OCI-LY1 (cell line): ENCODE measurements at regions not wholly inside any gene's neighbourhood (a gene's known extent, or its start where the extent isn't known, plus 50 kb on each side); places are given as distances from the start of the nearest gene placed in this dataset.

Experiments
- H2AFZ ChIP-seq: fragments of 200-600 bp; sonication (generic), shearing (Covaris generic); 2 replicates; pipeline ENCODE4 v1.6.0; 2014; ENCODE audit warnings: antibody characterized with exemption, mild to moderate bottlenecking, low read length
- H3F3A ChIP-seq: fragments of 200-600 bp; sonication (generic), shearing (Covaris generic); 2 replicates; pipeline ENCODE4 v1.6.0; 2014; ENCODE audit warnings: mild to moderate bottlenecking, antibody characterized with exemption, low read length, moderate library complexity; ENCODE audit not compliant: insufficient read depth
- H3K27ac ChIP-seq: fragments of 200-600 bp; sonication (generic); 2 replicates; pipeline ENCODE4 v1.5.1; 2014; ENCODE audit warnings: low read length, mixed run types, mild to moderate bottlenecking, low read depth; ENCODE audit not compliant: poor library complexity, severe bottlenecking
- H3K27me3 ChIP-seq: fragments of 200-600 bp; sonication (generic); 2 replicates; pipeline ENCODE4 v1.6.0; 2014; ENCODE audit warnings: antibody characterized with exemption, mild to moderate bottlenecking, low read length, moderate library complexity; ENCODE audit not compliant: insufficient read depth
- H3K36me3 ChIP-seq: fragments of 200-600 bp; sonication (generic); 2 replicates; pipeline ENCODE4 v1.6.1; 2014; ENCODE audit warnings: mild to moderate bottlenecking, antibody characterized with exemption, low read length, moderate library complexity, mixed read lengths; ENCODE audit not compliant: insufficient read depth
- H3K4me1 ChIP-seq: fragments of 200-600 bp; sonication (generic); 2 replicates; pipeline ENCODE4 v1.5.1; 2014; ENCODE audit warnings: mild to moderate bottlenecking, low read length, moderate library complexity; ENCODE audit not compliant: insufficient read depth, severe bottlenecking
- H3K4me2 ChIP-seq: fragments of 200-600 bp; sonication (generic), shearing (Covaris generic); 2 replicates; pipeline ENCODE4 v1.6.1; 2014; ENCODE audit warnings: low read length
- H3K4me3 ChIP-seq: fragments of 200-600 bp; sonication (generic); 2 replicates; pipeline ENCODE4 v1.5.1; 2014; ENCODE audit warnings: low read length, low read depth, mild to moderate bottlenecking, mixed read lengths; ENCODE audit not compliant: poor library complexity, severe bottlenecking
- H3K79me2 ChIP-seq: fragments of 200-600 bp; shearing (Covaris generic); 2 replicates; pipeline ENCODE4 v1.6.1; 2016; ENCODE audit warnings: mixed run types, low read length, mixed read lengths; ENCODE audit not compliant: insufficient read depth
- H3K9ac ChIP-seq: fragments of 200-600 bp; sonication (generic), shearing (Covaris generic); 2 replicates; pipeline ENCODE4 v1.6.1; 2014; ENCODE audit warnings: mild to moderate bottlenecking, low read length, mixed read lengths
- H3K9me2 ChIP-seq: fragments of 200-600 bp; sonication (generic), shearing (Covaris generic); 2 replicates; pipeline ENCODE4 v1.6.1; 2014; ENCODE audit warnings: low read depth, mild to moderate bottlenecking, low read length, mixed read lengths
- H3K9me3 ChIP-seq: fragments of 200-600 bp; shearing (Covaris generic); 2 replicates; pipeline ENCODE4 v1.6.1; 2014; ENCODE audit warnings: low read length, mixed read lengths
- H4K20me1 ChIP-seq: fragments of 200-600 bp; sonication (generic), shearing (Covaris generic); 2 replicates; pipeline ENCODE4 v1.6.0; 2016; ENCODE audit warnings: mild to moderate bottlenecking, low read length; ENCODE audit not compliant: insufficient read depth
- CTCF ChIP-seq: fragments of 200-600 bp; sonication (generic), shearing (Covaris generic); IDR thresholded peaks from 2 replicates; pipeline ENCODE4 v1.5.1; 2017; ENCODE audit warnings: mild to moderate bottlenecking, antibody characterized with exemption, low read length, moderate library complexity, mixed read lengths
- EZH2 ChIP-seq: fragments of 200-600 bp; sonication (generic), shearing (Covaris generic); IDR thresholded peaks from 2 replicates; pipeline ENCODE4 v1.8.0; 2017; ENCODE audit warnings: borderline replicate concordance, mixed run types, mild to moderate bottlenecking, antibody characterized with exemption, low read length, moderate library complexity, mixed read lengths

- Histone ChIP-seq H3K4me3 (no peak overlapping the region), H3K4me1 (peaks cover 17% of the 10 kb centered on the region), H3K9me3 (no peaks in the 10 kb centered on the region), H3K27me3 (no peaks in the 10 kb centered on the region), H3K36me3 (no peaks in the 10 kb centered on the region), H3F3A (no peaks in the 10 kb centered on the region), H2AFZ (no peak overlapping the region), H3K79me2 (no peaks in the 10 kb centered on the region), H4K20me1 (no peaks in the 10 kb centered on the region), H3K9me2 (no peaks in the 10 kb centered on the region), H3K4me2 (no peak overlapping the region), H3K9ac (no peak overlapping the region), H3K27ac (no peak overlapping the region)
- TF ChIP-seq EZH2 (no peak), CTCF (no peak)
These were observed 344.3 kb upstream of the TBL1XR1 start for GRCh38 chr3:177541541-177541940.

- H3K9me3 ChIP-seq: no peaks in the 10 kb centered on the region
- H3K4me2 ChIP-seq: no peak overlapping the region
- no peaks in the 10 kb centered on the region for H4K20me1 ChIP-seq
- no peak overlapping the region for H3K4me3 ChIP-seq
- no peaks in the 10 kb centered on the region for H3K4me1 ChIP-seq
- no peaks in the 10 kb centered on the region for H3K79me2 ChIP-seq
- TF ChIP-seq CTCF: no peak
- no peak for TF ChIP-seq EZH2
- H3K9ac ChIP-seq: no peak overlapping the region
- H3F3A ChIP-seq: no peaks in the 10 kb centered on the region
- H2AFZ ChIP-seq: no peak overlapping the region
- H3K27me3 ChIP-seq: no peaks in the 10 kb centered on the region
- no peak overlapping the region for H3K27ac ChIP-seq
- H3K9me2 ChIP-seq: no peaks in the 10 kb centered on the region
- H3K36me3 ChIP-seq: no peaks in the 10 kb centered on the region
These were observed 348.7 kb upstream of the TBL1XR1 start for GRCh38 chr3:177545964-177546363.

- no peak for TF ChIP-seq EZH2
- no peak for TF ChIP-seq CTCF
- H3K27ac ChIP-seq: no peak overlapping the region
- H2AFZ ChIP-seq: no peak overlapping the region
- H3K4me1 ChIP-seq: no peaks in the 10 kb centered on the region
- no peak overlapping the region for H3K4me2 ChIP-seq
- no peaks in the 10 kb centered on the region for H3K9me3 ChIP-seq
- H3F3A ChIP-seq: no peaks in the 10 kb centered on the region
- no peaks in the 10 kb centered on the region for H3K36me3 ChIP-seq
- no peaks in the 10 kb centered on the region for H3K9me2 ChIP-seq
- H4K20me1 ChIP-seq: no peaks in the 10 kb centered on the region
- no peak overlapping the region for H3K4me3 ChIP-seq
- no peaks in the 10 kb centered on the region for H3K79me2 ChIP-seq
- no peaks in the 10 kb centered on the region for H3K27me3 ChIP-seq
- no peak overlapping the region for H3K9ac ChIP-seq
These were observed 350.5 kb upstream of the TBL1XR1 start for GRCh38 chr3:177547711-177548350.
